HG03565 (cell line): ENCODE measurements at regions not wholly inside any gene's neighbourhood (a gene's known extent, or its start where the extent isn't known, plus 50 kb on each side); places are given as distances from the start of the nearest gene placed in this dataset.
"Not testable (repeated sequence)": the region's sequence is repeated elsewhere in the genome, so short reads cannot be mapped to it uniquely, and the experiment has no call there.

Experiments
- ATAC-seq: cut with Tn5 transposase; IDR thresholded peaks from one replicate; pipeline ENCODE4 v1.9.1; 2021; ENCODE audit warnings: mild to moderate bottlenecking, moderate library complexity; ENCODE audit not compliant: unreplicated experiment

DNA sequence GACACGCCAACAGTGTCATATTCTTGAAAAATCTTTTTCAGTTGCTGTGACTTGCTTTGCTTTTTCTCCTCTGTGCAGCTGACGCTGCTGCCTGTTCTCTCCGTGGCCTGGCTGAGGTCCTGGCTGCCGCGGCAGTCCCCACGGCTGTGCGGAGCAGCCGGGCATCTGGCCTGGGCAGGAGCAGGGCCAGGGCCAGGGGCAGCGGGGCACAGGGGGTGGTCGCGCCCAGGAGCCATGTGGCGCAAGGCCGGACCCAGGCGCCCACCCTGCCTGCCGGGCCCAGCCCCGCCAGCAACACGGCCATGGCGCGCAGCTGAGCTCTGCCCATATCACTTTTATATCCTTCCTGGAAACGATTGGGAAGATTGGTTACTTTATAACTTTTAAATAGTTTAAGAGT lies 109.4 kb upstream of the ACBD5 start:
- ATAC-seq = no peak

DNA sequence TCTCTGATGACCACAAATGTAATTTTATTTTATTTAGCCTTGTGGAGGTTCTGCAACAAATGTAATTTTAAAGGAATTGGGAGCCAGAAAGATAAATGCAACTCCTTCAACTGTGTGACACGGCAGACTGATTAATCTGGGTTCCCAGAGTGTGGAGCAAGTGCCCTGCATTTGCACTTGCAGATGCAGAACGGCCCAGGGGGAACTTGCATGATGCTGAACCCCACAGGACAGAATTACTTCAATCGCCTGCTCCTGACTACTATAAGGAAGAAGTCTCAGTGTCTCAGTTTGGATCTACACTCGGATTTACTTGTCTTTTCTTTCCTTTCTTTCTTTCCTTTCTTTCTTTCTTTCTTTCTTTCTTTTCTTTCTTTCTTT lies 107.2 kb upstream of the ACBD5 start:
- ATAC-seq = not testable (repeated sequence)

DNA sequence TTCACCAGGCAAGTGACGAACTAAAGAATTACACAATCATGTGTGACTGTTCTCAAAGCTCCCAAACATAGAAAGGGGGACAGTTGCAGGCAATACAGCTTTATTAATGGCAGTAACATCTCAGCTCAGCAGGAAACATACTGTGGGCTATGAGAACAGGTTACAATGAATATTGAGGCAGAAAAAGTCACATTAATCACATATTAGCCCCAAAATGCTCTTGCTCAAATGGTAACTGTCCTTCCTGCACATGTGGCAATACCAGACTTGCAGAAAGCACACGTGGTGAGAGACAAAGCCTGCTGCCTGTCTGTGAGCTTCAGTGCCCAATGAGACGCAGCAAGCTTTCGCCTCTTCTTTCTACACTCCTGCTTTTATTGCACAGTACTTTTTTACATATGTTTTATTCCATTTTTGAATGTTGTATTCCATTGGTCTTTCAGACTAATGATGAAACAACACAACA lies 104.9 kb upstream of the ACBD5 start:
- peak; percentile 62 for ATAC-seq

DNA sequence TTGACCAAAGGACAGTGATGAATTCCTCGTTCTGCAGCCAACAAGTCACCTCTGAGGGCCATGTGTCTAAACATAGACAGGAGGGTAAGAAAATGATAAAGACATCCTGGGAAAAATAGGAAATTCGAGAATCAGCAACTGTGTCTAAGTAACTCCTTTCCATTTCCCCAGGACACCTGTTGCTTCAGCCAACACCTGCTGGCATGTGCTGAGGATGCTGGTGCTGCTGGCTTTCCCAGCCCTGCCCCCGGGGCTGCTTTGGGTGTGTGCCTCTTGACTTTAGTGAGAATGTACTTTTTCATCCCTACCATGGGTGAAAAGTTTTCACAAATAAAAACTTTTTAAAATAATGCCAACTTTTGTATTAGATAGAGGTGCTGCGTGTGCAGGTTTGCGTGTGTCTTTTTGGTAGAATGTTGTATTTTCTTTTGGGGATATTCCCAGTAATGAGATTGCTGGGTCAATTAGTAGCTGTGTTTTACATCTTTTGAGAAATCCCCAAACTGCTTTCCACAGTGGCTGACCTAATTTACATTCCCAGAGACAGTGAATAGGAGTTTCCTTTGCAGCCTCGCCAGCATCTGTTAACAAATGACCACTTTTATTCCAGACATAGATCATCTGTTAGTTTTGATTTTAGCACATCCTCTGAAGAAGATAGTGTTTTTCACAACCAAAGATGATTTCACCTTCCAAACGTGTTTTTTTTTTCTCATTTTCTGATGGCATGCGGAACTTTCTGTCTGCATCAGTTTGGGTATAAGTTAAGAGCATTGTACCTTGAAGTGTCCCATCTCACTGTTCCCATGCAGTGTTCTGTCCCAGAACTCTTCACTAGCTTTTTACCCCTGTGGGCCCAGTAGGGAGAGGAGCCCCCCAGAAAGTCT lies 104.2 kb upstream of the ACBD5 start:
- peak; percentile 49 for ATAC-seq

- ATAC-seq = no peak
Measured at GRCh38 chr10:27341001-27341400, 100.4 kb upstream of the ACBD5 start.

- ATAC-seq = not testable (repeated sequence)
Measured at GRCh38 chr10:27335246-27335645, 94.6 kb upstream of the ACBD5 start.

DNA sequence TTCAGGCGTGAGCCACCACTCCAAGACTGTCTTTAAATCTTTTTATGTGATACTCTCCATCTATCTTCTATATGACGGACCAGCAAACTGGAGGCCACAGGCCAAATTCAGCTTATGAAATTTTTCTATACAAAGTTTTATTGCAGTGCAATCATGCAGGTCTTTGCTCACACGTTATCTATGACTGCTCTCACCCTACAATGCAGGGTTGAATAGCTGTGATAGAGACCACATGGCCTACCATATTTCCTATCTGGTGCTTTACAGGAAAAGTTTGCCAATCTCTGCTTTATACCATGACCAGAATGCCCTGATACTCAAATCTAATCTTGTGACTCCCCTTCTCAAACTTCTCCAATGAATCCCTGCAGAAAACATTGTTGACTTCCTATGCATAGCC lies 89.5 kb upstream of the ACBD5 start:
- no peak for ATAC-seq

GRCh38 chr10:27328946-27329345 lies 88.3 kb upstream of the ACBD5 start:
- ATAC-seq = no peak

- ATAC-seq = not testable (repeated sequence)
Measured at GRCh38 chr10:27326748-27327147, 86.2 kb upstream of the ACBD5 start.

DNA sequence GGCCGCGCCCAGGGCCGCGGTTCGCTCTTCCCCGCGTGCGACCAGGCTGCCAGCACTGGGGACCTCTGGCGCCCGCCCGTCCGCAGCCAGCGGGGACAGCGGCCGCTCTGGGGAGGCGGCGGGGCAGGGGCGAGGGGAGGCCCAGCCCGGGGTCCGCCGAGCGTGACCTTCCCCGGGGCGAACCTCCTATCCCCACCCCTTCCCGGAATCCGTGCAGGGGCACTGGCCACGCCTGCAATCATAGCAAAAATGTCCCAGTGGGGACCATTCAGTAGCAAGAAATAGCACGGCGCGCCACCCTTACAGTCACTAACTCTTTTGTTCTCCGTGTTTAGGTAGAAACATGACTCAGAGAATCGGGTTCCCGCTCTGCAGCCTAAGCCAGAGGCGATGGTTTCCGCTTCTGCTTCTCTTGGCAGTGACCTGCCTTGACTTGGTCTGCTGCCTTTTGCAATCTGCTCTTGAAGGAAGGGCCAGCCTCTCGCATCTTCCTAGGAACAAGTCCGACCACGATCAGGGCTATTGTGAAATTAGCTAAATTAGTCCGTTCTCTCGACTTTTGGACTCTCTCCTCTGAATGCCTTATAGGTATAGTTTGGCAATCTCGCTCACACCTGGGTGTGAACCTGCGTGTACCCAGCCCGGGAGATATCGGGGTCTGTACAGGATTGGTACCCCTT lies 79.3 kb upstream of the ACBD5 start:
- peak; percentile 62 for ATAC-seq

GRCh38 chr10:27319139-27319538 lies 78.5 kb upstream of the ACBD5 start:
- ATAC-seq = not testable (repeated sequence)

DNA sequence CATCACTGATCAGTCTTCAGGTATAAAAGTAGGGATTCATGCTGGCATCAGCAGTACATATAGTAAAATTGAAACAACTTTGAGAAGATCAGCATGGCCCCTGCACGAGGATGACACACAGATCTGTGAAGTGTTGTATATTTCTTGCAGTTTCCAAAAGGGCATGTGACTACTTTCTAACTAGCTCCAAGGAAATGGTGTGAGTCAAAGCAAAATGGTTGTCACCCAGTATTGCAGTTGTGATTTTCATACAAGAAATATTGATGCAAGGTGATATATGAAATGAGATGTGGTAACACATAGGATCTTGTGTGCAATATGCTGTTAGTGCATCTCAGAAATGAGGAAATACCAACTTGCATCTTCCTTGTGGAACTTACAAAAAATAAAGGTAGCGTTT lies 74.5 kb upstream of the ACBD5 start:
- ATAC-seq = not testable (repeated sequence)

DNA sequence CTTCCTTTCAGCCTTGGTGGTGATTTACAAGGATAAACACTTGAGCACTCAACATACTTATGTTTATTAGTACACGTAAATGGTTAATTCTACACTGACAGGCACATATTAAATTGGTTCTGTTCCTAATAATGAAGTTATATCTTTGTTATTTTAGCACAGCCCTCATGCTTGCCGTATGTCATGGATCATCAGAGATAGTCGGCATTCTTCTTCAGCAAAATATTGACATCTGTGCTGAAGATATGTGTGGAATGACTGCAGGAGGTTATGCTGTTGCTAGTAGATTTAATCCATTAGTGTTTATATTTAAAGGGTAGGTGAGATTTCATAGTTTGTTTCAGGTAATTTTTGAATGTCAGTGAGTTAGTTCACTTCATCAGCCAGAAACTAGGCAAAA lies 73.0 kb upstream of the ACBD5 start:
- ATAC-seq = not testable (repeated sequence)

DNA sequence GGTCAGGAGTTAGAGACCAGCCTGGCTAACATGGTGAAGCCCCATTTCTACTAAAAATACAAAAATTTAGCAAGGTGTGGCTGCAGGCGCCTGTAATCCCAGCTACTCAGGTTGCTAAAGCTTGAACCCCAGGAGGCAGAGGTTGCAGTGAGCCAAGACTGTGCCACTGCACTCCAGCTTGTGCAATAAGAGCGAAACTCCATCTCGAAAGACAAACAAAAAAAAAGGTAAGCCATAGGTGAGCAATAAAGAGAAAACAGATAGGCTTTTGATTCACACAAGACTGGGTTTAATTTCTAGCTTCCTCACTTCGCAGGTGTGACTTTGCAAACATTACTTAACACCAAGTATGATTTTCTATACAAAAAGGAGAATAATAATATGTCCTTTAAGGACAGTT lies 72.3 kb upstream of the ACBD5 start:
- ATAC-seq = no peak

- ATAC-seq = not testable (repeated sequence)
Measured at GRCh38 chr10:27311809-27312208, 71.2 kb upstream of the ACBD5 start.

- ATAC-seq = not testable (repeated sequence)
Measured at GRCh38 chr10:27298522-27298850, 57.9 kb upstream of the ACBD5 start.

- peak; percentile 46 for ATAC-seq
Measured at GRCh38 chr10:27297844-27298521, 57.4 kb upstream of the ACBD5 start.

DNA sequence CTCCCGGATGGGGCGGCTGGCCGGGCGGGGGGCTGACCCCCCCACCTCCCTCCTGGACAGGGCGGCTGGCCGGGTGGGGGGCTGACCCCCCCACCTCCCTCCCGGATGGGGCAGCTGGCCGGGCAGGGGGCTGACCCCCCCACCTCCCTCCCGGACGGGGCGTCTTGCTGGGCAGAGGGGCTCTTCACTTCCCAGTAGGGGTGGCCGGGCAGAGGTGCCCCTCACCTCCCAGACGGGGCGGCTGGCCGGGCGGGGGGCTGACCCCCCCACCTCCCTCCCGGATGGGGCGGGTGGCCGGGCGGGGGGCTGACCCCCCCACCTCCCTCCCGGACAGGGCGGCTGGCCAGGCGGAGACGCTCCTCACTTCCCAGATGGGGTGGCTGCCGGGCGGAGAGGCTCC lies 55.7 kb upstream of the ACBD5 start:
- ATAC-seq = not testable (repeated sequence)

DNA sequence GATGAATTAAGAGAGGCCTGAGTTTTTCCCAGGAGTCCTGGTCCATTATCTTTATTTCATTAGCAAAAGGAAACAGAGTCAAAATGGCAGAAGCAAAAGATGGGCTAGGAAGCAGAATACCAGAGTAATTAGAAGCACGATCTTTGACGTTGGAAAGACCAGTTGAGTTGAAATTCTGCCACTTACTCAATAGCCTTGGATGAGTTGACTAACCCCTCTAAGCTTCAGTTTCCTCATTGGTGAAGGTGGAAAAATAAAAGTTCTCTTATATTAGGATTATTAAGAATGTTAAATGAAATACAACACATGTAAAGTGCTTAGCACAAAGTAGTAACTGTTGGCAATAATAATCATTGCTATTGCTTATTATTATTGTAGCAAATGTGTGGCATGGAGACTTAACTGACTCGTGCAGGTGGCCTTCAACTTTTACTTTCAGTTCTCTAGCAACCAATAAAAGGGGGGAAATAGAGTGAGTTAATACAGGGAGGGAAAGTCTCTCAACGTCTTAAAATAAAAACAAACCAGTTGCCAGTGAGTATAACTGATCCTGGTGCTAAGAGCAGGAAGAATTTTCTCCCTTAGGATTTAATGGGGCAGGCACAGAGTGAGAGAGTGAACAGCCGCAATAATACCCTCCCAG lies 50.8 kb upstream of the ACBD5 start:
- peak; percentile 72 for ATAC-seq
